ENCODE measurements at regions not wholly inside any gene's neighbourhood (a gene's known extent, or its start where the extent isn't known, plus 50 kb on each side); places are given as distances from the start of the nearest gene placed in this dataset.

DNA sequence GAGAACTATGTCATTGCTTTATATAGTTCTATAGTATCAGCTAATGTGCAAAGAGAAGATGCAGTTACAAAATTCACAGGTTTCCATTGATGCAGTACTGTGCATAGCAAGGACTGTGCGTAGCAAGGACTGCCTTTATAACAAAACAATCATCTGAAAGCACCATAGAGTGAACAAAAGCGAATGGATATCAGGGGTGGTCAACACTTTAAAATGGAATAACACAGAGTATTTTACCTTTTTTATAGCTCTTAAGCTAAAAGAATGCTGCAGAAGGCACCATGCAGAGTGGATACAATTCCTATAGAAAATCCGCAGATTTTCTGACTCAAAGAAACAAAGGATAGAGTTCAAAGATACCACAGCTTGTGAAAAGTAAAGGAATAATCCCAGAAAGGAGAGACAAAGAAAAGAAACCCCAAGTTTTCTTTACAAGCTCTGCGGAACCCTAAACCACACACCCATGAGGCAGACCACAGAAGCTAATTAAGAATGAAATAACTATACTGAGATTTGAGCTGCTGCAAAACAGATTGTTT is 229.9 kb upstream of the DTNA start:
- no peak for TF ChIP-seq CTCF (conservative IDR thresholded peaks at IDR 0.05)
- H3K27ac ChIP-seq, result no peak overlapping the region

- no peak overlapping the region for H3K27ac ChIP-seq
- TF ChIP-seq ZFX (IDR thresholded peaks at IDR 0.05) (no peak), CTCF (conservative IDR thresholded peaks at IDR 0.05) (no peak)
Observed at GRCh38 chr18:34482204-34482603, 227.9 kb upstream of the DTNA start.

DNA sequence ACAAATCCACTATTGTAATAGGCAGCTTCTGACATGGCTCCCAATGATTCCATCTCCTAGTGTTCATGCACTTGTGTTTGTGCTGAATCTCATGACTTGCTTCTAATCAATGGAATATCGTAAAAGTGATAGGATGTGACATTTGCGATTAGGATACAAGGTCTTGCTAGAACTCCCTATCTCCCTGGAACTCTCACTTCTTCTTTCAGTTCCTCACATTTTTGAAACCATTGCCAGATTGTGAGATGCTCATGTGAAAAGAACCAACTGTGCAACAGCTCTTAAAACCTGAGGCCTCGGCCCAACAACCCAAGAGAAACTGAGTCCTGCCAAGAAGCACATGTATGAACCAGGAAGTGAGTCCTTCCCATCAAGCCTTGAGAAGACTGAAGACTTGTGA is 226.9 kb upstream of the DTNA start:
- no peak for TF ChIP-seq ZFX (IDR thresholded peaks at IDR 0.05)
- TF ChIP-seq CTCF (conservative IDR thresholded peaks at IDR 0.05), result no peak
- H3K27ac ChIP-seq, result no peak overlapping the region

GRCh38 chr18:34491719-34492118 is 218.4 kb upstream of the DTNA start:
- TF ChIP-seq ZFX (IDR thresholded peaks at IDR 0.05) (no peak), CTCF (conservative IDR thresholded peaks at IDR 0.05) (no peak)
- no peak overlapping the region for H3K27ac ChIP-seq

DNA sequence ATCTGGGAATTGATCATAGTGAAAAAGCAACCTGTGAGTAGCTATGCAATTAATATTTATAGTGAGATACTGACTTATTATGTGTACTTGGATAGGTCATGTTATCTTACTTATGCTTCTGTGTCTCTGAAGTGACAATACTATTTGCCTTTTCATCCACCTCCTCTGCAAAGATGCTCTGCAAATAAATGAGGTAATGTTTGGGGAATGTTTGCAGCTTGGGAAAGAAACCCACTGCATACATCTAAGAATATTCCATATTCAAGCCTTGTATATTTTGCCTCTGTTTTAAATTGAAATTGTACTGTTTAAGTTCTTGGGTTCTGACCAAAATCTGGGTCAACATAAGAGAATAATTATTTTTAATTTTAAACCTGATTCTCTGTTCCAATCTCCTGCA is 217.4 kb upstream of the DTNA start:
- no peak overlapping the region for H3K27ac ChIP-seq
- TF ChIP-seq CTCF (conservative IDR thresholded peaks at IDR 0.05), result no peak
- TF ChIP-seq ZFX (IDR thresholded peaks at IDR 0.05), result no peak

DNA sequence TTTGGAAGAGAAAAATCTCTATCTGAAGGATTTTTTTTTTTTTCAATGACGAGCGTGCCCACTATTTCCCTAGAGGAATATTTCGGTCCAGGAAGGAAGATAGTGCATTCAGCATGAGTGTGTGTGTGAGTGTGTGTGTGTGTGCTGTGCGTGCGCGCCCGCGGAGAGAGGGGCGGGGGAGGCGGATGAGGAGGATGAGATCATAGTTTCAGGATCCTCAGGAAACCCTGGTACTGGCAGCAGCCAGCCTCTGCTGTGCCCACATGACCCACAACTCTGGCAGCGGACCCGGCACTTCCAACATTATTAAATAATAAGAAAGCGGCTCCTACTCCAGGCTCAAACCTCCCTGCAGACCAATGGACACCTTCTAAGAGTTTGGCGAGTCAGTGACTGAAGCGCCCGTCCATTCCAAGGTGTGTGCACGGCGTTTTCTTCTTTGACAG is 217.0 kb upstream of the DTNA start:
- no peak for TF ChIP-seq ZFX (IDR thresholded peaks at IDR 0.05)
- TF ChIP-seq CTCF (conservative IDR thresholded peaks at IDR 0.05), result no peak
- H3K27ac ChIP-seq, result no peak overlapping the region

DNA sequence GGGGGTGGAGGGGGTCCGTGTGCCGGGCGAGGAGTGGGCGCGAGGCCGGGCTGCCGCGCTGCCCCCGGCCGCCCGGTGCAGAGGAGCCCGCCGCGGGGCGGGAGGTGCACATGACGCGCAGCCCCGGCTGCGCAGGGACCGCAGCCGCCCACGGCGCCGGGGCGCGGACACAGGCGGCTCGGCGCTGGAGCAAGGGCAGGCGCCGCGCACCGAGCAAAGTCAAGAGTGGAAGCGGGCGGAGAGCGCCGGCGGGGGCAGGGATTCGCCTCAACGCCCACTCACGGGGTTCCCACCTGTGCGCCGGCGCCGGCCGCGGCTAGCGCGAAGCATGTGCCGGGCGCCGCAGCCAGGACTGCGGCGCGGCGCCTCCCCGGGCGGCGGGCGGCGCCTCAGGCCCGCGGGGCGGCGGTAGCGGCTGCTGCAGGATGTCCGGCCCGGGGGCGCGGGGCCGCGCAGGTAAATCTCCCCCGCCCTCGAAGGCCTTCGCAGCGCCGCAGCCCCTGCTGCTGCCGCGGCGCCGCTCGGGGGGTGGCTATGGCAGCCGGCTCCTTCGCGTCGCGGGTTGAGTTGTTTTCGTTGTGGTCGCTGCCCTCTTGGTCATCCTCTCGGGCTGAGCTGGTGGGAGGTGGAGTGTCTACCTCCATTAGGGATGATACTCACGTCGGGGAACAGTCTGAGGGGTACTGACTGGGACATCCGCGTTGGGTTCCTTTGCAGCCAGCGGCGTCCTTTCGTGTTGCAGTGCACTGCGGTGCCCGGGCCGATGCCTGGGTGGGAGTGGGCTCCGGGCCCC is 216.3 kb upstream of the DTNA start:
- H3K27ac ChIP-seq, result no peak overlapping the region
- TF ChIP-seq ZFX (IDR thresholded peaks at IDR 0.05) (no peak), CTCF (conservative IDR thresholded peaks at IDR 0.05) (no peak)

Data from C4-2B (cell line).